CD14-positive monocyte (primary cell): ENCODE measurements at regions not wholly inside any gene's neighbourhood (a gene's known extent, or its start where the extent isn't known, plus 50 kb on each side); places are given as distances from the start of the nearest gene placed in this dataset.

Experiments
- DNase-seq, 3 donors: peaks; one replicate each; pipeline ENCODE4 v3.0.0-alpha.2; 2011 to 2022
- H2AFZ ChIP-seq: 2 replicates; pipeline ENCODE4 v1.6.0; 2012; ENCODE audit warnings: mild to moderate bottlenecking, low read depth, low read length, inconsistent platforms; ENCODE audit not compliant: insufficient read depth, poor library complexity, severe bottlenecking
- H3K27ac ChIP-seq, 2 donors: 1 replicate in 1 of 2; 2 replicates in 1 of 2; pipeline ENCODE4 v1.5.1; 2012 to 2013; ENCODE audit warnings: low read length in 2 of 2, control low read depth in 1 of 2, inconsistent platforms in 1 of 2, low read depth in 1 of 2, mild to moderate bottlenecking in 1 of 2
- H3K27me3 ChIP-seq, 2 donors: one replicate each; pipeline versions ENCODE4 v1.6.0 to v1.6.1; 2011 to 2013; ENCODE audit warnings: low read length in 2 of 2; ENCODE audit not compliant: control insufficient read depth in 2 of 2, insufficient read depth in 2 of 2
- H3K36me3 ChIP-seq, 2 donors: replicated peaks in 1 of 2; 1 replicate in 1 of 2; 2 replicates in 1 of 2; pipeline versions ENCODE4 v1.5.1 to v1.6.1; 2012 to 2013; ENCODE audit warnings: low read length in 2 of 2, control low read depth in 1 of 2, inconsistent platforms in 1 of 2, mild to moderate bottlenecking in 1 of 2; ENCODE audit not compliant: insufficient read depth in 2 of 2, control insufficient read depth in 1 of 2
- H3K4me1 ChIP-seq, 2 donors: 1 replicate in 1 of 2; 2 replicates in 1 of 2; pipeline versions ENCODE4 v1.5.1 to v1.6.1; 2012 to 2013; ENCODE audit warnings: low read length in 2 of 2, control low read depth in 1 of 2, inconsistent platforms in 1 of 2, mild to moderate bottlenecking in 1 of 2, moderate library complexity in 1 of 2; ENCODE audit not compliant: insufficient read depth in 2 of 2, control insufficient read depth in 1 of 2
- H3K4me2 ChIP-seq: replicated peaks from 2 replicates; pipeline ENCODE3; 2012; ENCODE audit warnings: low read length, moderate library complexity, mild to moderate bottlenecking; ENCODE audit not compliant: poor library complexity, severe bottlenecking; ENCODE audit errors: extremely low read depth
- H3K4me3 ChIP-seq, 3 experiments: fragments of 200-600 bp in 1 of 3; sonication (generic) in 1 of 3; replicated peaks in 1 of 3; 1 replicate in 2 of 3; 2 replicates in 1 of 3; pipeline ENCODE4 v1.5.1; 2011 to 2013; ENCODE audit warnings: low read length in 3 of 3, mild to moderate bottlenecking in 3 of 3, control low read depth in 2 of 3, low read depth in 2 of 3, inconsistent platforms in 1 of 3, moderate library complexity in 1 of 3
- H3K79me2 ChIP-seq: 2 replicates; pipeline ENCODE4 v1.6.0; 2012; ENCODE audit warnings: mild to moderate bottlenecking, control low read depth, inconsistent platforms, low read length, moderate library complexity; ENCODE audit not compliant: insufficient read depth
- H3K9ac ChIP-seq: 2 replicates; pipeline ENCODE4 v1.6.0; 2017; ENCODE audit warnings: low read length, mild to moderate bottlenecking; ENCODE audit not compliant: insufficient read depth, poor library complexity, severe bottlenecking
- H3K9me3 ChIP-seq, 2 donors: replicated peaks in 1 of 2; 1 replicate in 1 of 2; 2 replicates in 1 of 2; pipeline versions ENCODE4 v1.5.1 to v1.6.1; 2012 to 2013; ENCODE audit warnings: low read length in 2 of 2, control low read depth in 1 of 2; ENCODE audit not compliant: control insufficient read depth in 1 of 2, insufficient read depth in 1 of 2
- H4K20me1 ChIP-seq: 2 replicates; pipeline ENCODE4 v1.6.0; 2012; ENCODE audit warnings: mild to moderate bottlenecking, low read length, control low read depth, moderate library complexity; ENCODE audit not compliant: insufficient read depth
- H3K27ac Mint-ChIP-seq, 7 donors: one replicate each; pipeline ENCODE4 v1.8.0; 2020; ENCODE audit warnings: mild to moderate bottlenecking in 7 of 7, mixed read lengths in 7 of 7, moderate library complexity in 6 of 7, inconsistent platforms in 2 of 7
- H3K27me3 Mint-ChIP-seq, 3 donors: one replicate each; pipeline ENCODE4 v1.8.0; 2021 to 2022; ENCODE audit warnings: low read depth in 3 of 3, mild to moderate bottlenecking in 3 of 3, mixed read lengths in 3 of 3, moderate library complexity in 3 of 3, inconsistent platforms in 1 of 3
- H3K36me3 Mint-ChIP-seq, 2 donors: one replicate each; pipeline ENCODE4 v1.8.0; 2020; ENCODE audit warnings: mixed read lengths in 2 of 2, inconsistent platforms in 1 of 2, mild to moderate bottlenecking in 1 of 2
- H3K4me1 Mint-ChIP-seq: one replicate; pipeline ENCODE4 v1.8.0; 2020; ENCODE audit warnings: mild to moderate bottlenecking, mixed read lengths
- H3K4me3 Mint-ChIP-seq, 2 donors: one replicate each; pipeline ENCODE4 v1.8.0; 2020; ENCODE audit warnings: mild to moderate bottlenecking in 2 of 2, mixed read lengths in 2 of 2, moderate library complexity in 1 of 2
- H3K9me3 Mint-ChIP-seq, 7 donors: one replicate each; pipeline ENCODE4 v1.8.0; 2020 to 2022; ENCODE audit warnings: mixed read lengths in 7 of 7, mild to moderate bottlenecking in 6 of 7, moderate library complexity in 6 of 7, inconsistent platforms in 2 of 7
- WGBS: methylation state at CpG from one replicate; pipeline ENCODE4 v1.1.5; 2013; ENCODE audit warnings: missing lambda C conversion rate; ENCODE audit not compliant: insufficient coverage; 5-methylcytosine and 5-hydroxymethylcytosine counted together
- intact Hi-C, 2 donors: fragments of 100-400 bp; cut with micrococcal nuclease; formaldehyde crosslinking; loops; one replicate each; pipeline versions ENCODE4 v1.15.0 to v1.15.1; 2023
- TF ChIP-seq, protein P1 (sequence below): fragments of 200-600 bp; IDR thresholded peaks from one replicate; pipeline ENCODE4 v1.8.0; 2022; ENCODE audit warnings: antibody characterized with exemption, mild to moderate bottlenecking

GRCh38 chr20:60694763-60695162, 557.3 kb upstream of the CDH4 start:
- no peak overlapping the region for H3K4me3 Mint-ChIP-seq
- WGBS: no CpG with 5 or more reads among the region's 1 CpG
- DNase-seq: no peak

DNA sequence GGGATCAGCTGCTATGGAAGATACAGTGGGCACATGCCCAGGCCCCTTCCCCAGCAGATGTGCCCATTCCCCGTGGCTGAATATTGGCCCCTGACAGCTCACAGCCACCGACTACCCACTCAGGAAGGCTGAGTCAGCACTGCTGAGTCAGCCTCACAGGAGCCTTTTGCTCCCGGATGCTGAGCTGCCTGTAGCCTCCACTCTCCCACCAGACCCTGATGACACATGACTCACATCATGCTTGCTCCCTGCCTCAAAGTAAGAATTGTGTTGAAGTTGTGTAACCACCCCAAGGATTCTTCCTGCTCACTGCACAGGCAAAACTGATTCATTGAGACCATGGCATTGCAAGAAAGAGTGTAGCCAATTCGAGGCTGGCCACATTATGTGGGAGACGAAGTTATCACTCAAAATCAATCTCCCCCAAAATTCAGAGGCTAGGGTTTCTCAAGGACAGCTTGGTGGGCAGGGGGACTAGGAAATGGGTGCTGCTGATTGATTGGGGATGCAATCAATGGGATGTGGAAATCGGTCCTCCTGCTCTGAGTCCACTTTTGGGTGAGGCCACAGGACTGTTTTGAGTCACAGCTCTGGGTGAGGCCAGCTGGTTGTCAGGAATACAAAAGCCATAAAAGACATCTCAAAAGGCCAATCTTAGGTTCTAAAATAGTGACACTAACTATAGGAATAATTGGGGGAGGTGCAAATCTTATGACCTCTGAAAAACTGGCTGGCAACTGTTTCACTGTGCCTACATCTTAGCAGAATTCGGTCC, 556.6 kb upstream of the CDH4 start:
- TF ChIP-seq, protein P1, sequence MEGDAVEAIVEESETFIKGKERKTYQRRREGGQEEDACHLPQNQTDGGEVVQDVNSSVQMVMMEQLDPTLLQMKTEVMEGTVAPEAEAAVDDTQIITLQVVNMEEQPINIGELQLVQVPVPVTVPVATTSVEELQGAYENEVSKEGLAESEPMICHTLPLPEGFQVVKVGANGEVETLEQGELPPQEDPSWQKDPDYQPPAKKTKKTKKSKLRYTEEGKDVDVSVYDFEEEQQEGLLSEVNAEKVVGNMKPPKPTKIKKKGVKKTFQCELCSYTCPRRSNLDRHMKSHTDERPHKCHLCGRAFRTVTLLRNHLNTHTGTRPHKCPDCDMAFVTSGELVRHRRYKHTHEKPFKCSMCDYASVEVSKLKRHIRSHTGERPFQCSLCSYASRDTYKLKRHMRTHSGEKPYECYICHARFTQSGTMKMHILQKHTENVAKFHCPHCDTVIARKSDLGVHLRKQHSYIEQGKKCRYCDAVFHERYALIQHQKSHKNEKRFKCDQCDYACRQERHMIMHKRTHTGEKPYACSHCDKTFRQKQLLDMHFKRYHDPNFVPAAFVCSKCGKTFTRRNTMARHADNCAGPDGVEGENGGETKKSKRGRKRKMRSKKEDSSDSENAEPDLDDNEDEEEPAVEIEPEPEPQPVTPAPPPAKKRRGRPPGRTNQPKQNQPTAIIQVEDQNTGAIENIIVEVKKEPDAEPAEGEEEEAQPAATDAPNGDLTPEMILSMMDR: no peak
- no peaks in the 10 kb centered on the region for H3K9me3 ChIP-seq
- H3K27ac ChIP-seq: no peak overlapping the region
- H3K79me2 ChIP-seq: no peaks in the 10 kb centered on the region
- no peak overlapping the region for H3K27ac Mint-ChIP-seq
- peaks cover 3 to 7% (median 7%) of the 10 kb centered on the region in 3 donors for H3K27me3 Mint-ChIP-seq
- intact Hi-C loops: no loop called here
- 0% methylated on average over 2 of the region's 7 CpGs for WGBS
- no peak overlapping the region for H3K4me3 Mint-ChIP-seq
- H3K27me3 ChIP-seq: no peaks in the 10 kb centered on the region
- no peaks in the 10 kb centered on the region for H4K20me1 ChIP-seq
- H3K4me3 ChIP-seq: no peak overlapping the region
- DNase-seq: no peak
- no peak overlapping the region for H3K4me2 ChIP-seq
- H3K9me3 Mint-ChIP-seq: peaks cover 0 to 7% (median 4%) of the 10 kb centered on the region in 7 donors
- H3K4me1 Mint-ChIP-seq: peaks cover 2% of the 10 kb centered on the region
- H3K36me3 ChIP-seq: no peaks in the 10 kb centered on the region
- no peaks in the 10 kb centered on the region for H3K36me3 Mint-ChIP-seq
- H3K9ac ChIP-seq: no peak overlapping the region
- no peak overlapping the region for H2AFZ ChIP-seq
- no peaks in the 10 kb centered on the region for H3K4me1 ChIP-seq

More at GRCh38 chr20:60694763-60695162, 557.3 kb upstream of the CDH4 start:
- intact Hi-C loops: no loop called here
- Histone ChIP-seq H3K4me1 (no peaks in the 10 kb centered on the region), H4K20me1 (no peaks in the 10 kb centered on the region), H3K9me3 (no peaks in the 10 kb centered on the region), H3K27me3 (no peaks in the 10 kb centered on the region), H3K27ac (no peak overlapping the region), H2AFZ (no peak overlapping the region), H3K4me3 (no peak overlapping the region), H3K9ac (no peak overlapping the region), H3K4me2 (no peak overlapping the region), H3K36me3 (no peaks in the 10 kb centered on the region), H3K79me2 (no peaks in the 10 kb centered on the region)
- peaks cover 2% of the 10 kb centered on the region for H3K4me1 Mint-ChIP-seq
- TF ChIP-seq, protein P1: no peak
- peaks cover 0 to 7% (median 4%) of the 10 kb centered on the region in 7 donors for H3K9me3 Mint-ChIP-seq
- H3K27ac Mint-ChIP-seq: no peak overlapping the region
- no peaks in the 10 kb centered on the region for H3K36me3 Mint-ChIP-seq
- H3K27me3 Mint-ChIP-seq: peaks cover 3 to 7% (median 7%) of the 10 kb centered on the region in 3 donors
